ENCODE measurements at regions not wholly inside any gene's neighbourhood (a gene's known extent, or its start where the extent isn't known, plus 50 kb on each side); places are given as distances from the start of the nearest gene placed in this dataset.

DNA sequence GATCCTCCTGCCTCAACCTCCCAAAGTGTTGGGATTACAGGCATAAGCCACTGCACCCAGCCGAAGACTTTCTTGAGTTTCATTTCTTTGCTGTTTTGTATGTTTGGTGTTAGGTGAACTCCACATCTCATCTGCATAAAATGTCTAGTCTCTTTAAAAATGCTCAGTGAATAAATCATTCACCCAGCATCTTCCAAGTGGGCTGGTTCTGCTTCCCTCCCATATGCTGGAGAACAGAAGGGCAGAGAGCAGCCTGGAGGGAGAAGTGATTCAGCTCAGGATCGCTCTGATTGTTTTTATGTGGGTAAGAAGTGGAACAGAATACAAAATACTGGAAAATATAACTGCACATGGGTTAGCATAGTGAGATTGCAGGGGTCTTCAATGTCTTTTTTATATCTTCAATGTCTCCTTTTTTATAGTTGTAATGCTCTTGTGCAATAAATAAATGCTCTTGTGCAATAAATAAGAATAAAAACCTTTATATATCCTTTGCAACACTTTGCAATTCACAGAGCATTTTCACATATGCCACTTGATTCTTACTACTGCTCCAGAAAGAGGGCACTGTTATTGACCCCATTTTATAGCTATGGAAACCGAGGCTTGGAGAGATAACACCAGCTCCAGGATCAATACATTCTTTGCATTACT is 253.0 kb upstream of the NCKAP5 start:
- H3K4me3 ChIP-seq (ENCODE audit: low read depth, low read length): no peak overlapping the region
- DNase-seq (ENCODE audit: low read depth): no peak
- TF ChIP-seq MYC (IDR thresholded peaks at IDR 0.05; ENCODE audit: low read depth, low read length) (no peak), POLR2A (IDR thresholded peaks at IDR 0.05; ENCODE audit: extremely low read depth, insufficient read length) (no peak)
- TF ChIP-seq, protein P1, sequence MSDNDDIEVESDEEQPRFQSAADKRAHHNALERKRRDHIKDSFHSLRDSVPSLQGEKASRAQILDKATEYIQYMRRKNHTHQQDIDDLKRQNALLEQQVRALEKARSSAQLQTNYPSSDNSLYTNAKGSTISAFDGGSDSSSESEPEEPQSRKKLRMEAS (IDR thresholded peaks at IDR 0.05; ENCODE audit: low read depth, low read length): no peak

DNA sequence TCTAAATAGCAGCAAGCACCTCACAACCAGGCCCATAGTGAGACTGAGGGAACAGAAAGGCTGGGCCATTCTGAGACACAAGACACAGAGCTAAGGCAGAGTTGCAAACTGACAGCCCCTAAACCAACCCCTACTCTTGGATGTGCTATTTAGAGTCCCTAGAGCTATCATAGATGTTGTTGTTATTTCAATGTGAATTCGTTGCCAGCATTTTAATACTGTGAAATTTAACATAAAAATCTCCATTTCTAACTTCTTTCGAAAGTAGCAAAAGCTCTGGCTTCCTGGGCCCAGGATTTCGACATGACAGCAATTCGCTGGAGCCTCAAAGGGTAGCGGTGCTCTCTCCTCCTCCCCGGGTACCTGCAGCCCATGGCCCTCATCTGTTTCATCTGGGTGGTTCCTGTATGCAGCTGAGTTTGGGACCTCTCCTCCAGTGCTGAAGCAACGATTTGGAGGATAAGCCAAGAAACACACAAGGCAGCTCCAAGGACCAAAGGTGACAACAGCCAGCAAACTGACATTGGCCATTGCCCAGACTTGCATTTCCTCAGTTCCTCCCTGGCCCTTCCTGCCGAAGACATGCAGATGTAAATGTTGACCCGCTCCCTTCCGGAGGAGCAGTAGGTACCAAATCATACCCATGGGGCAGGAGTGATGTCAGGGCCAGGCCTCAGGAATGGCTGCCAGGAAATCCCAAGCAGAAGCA is 254.4 kb upstream of the NCKAP5 start:
- TF ChIP-seq, protein P1 (IDR thresholded peaks at IDR 0.05; ENCODE audit: low read depth, low read length): no peak
- TF ChIP-seq, protein P2, sequence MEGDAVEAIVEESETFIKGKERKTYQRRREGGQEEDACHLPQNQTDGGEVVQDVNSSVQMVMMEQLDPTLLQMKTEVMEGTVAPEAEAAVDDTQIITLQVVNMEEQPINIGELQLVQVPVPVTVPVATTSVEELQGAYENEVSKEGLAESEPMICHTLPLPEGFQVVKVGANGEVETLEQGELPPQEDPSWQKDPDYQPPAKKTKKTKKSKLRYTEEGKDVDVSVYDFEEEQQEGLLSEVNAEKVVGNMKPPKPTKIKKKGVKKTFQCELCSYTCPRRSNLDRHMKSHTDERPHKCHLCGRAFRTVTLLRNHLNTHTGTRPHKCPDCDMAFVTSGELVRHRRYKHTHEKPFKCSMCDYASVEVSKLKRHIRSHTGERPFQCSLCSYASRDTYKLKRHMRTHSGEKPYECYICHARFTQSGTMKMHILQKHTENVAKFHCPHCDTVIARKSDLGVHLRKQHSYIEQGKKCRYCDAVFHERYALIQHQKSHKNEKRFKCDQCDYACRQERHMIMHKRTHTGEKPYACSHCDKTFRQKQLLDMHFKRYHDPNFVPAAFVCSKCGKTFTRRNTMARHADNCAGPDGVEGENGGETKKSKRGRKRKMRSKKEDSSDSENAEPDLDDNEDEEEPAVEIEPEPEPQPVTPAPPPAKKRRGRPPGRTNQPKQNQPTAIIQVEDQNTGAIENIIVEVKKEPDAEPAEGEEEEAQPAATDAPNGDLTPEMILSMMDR (IDR thresholded peaks at IDR 0.05; ENCODE audit: low read depth, low read length): no peak
- no peak for TF ChIP-seq POLR2A (IDR thresholded peaks at IDR 0.05; ENCODE audit: extremely low read depth, insufficient read length)
- TF ChIP-seq MYC (IDR thresholded peaks at IDR 0.05; ENCODE audit: low read depth, low read length): no peak
- DNase-seq (ENCODE audit: low read depth): no peak
- H3K4me3 ChIP-seq (ENCODE audit: low read depth, low read length): no peak overlapping the region

DNA sequence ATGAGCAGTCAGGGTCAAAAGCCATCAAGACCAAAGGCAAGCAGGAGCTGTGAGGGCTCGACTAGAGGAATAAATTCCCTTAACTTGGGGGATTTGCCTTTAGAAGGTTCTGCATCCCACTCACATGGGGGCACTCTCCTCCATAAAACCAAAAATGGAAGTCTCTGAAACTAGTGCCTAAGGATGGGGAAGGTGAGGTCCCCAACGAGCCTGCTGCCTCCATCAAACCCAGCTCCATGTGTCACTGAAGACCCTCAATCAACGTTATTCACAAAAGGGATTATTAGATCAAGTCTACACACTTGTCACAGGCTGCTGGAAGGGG is 254.9 kb upstream of the NCKAP5 start:
- no peak overlapping the region for H3K4me3 ChIP-seq (ENCODE audit: low read depth, low read length)
- DNase-seq (ENCODE audit: low read depth): no peak
- TF ChIP-seq MYC (IDR thresholded peaks at IDR 0.05; ENCODE audit: low read depth, low read length) (no peak), POLR2A (IDR thresholded peaks at IDR 0.05; ENCODE audit: extremely low read depth, insufficient read length) (no peak)
- TF ChIP-seq, protein P2 (IDR thresholded peaks at IDR 0.05; ENCODE audit: low read depth, low read length): no peak
- TF ChIP-seq, protein P1 (IDR thresholded peaks at IDR 0.05; ENCODE audit: low read depth, low read length): no peak

DNA sequence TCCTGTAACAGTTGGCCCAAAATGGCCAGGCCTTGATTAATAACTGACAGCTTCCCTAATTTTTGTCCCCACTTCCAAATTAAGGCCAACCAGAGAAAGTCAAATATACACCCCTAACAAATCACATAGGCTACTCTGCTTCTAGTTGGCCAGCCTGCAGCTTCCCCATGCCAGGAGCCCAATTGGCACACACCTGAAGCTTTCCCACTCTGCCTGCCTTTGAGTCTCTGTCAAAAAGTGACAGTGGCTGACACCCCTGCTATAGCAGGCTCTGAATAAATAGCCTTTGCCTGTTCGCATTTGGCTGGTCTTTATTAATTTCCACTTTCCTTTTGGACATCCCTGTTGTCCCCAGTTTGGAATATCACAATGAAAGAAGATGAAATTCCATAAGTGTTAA is 256.6 kb upstream of the NCKAP5 start:
- TF ChIP-seq MYC (IDR thresholded peaks at IDR 0.05; ENCODE audit: low read depth, low read length): no peak
- TF ChIP-seq, protein P1 (IDR thresholded peaks at IDR 0.05; ENCODE audit: low read depth, low read length): no peak
- TF ChIP-seq, protein P2 (IDR thresholded peaks at IDR 0.05; ENCODE audit: low read depth, low read length): no peak
- no peak for TF ChIP-seq POLR2A (IDR thresholded peaks at IDR 0.05; ENCODE audit: extremely low read depth, insufficient read length)
- DNase-seq (ENCODE audit: low read depth): no peak
- no peak overlapping the region for H3K4me3 ChIP-seq (ENCODE audit: low read depth, low read length)

DNA sequence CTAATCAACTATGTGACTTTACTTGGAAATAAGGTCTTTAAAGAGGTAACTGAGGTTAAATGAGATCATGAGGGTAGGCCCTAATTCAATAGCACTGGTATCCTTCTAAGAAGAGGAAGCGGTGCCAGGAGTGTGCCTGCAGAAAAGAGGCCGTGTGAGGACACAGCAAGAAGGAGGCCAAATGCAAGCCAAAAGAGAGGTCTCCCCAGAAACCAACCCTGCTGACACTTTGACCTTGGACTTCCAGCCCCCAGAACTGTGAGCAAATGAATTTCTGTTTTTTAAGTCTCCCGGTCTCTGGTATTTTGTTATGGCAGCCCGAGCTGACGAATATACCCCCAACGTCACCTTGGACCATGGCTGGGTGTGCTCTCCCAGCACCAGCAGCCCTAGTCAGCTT is 257.5 kb upstream of the NCKAP5 start:
- DNase-seq (ENCODE audit: low read depth): no peak
- TF ChIP-seq, protein P2 (IDR thresholded peaks at IDR 0.05; ENCODE audit: low read depth, low read length): no peak
- TF ChIP-seq POLR2A (IDR thresholded peaks at IDR 0.05; ENCODE audit: extremely low read depth, insufficient read length): no peak
- no peak overlapping the region for H3K4me3 ChIP-seq (ENCODE audit: low read depth, low read length)

DNA sequence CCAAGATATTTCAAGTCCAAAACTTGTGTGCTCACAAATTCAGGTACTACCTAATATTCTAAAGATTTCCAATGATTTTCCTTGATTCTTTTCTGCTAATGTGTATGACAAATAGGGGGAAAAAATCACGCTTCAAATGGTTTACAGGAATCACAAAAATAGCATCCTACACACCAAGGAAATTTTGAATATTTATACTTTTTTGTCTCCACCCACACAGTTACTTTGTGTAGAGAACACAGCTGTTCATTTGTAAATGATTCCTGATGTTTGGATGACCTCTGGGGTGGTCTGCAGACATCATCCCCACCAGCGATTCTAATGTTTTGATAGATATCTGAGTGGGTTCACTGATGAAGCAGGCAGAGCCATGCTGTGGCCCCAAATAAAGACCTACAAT is 260.6 kb upstream of the NCKAP5 start:
- DNase-seq (ENCODE audit: low read depth): no peak
- TF ChIP-seq, protein P2 (IDR thresholded peaks at IDR 0.05; ENCODE audit: low read depth, low read length): no peak
- no peak for TF ChIP-seq POLR2A (IDR thresholded peaks at IDR 0.05; ENCODE audit: extremely low read depth, insufficient read length)
- TF ChIP-seq, protein P1 (IDR thresholded peaks at IDR 0.05; ENCODE audit: low read depth, low read length): no peak
- TF ChIP-seq MYC (IDR thresholded peaks at IDR 0.05; ENCODE audit: low read depth, low read length): no peak
- no peak overlapping the region for H3K4me3 ChIP-seq (ENCODE audit: low read depth, low read length)

All from NB4 (cell line).